Astrocyte (in vitro differentiated cells and primary cell): ENCODE measurements at regions not wholly inside any gene's neighbourhood (a gene's known extent, or its start where the extent isn't known, plus 50 kb on each side); places are given as distances from the start of the nearest gene placed in this dataset.
"Not testable (repeated sequence)": the region's sequence is repeated elsewhere in the genome, so short reads cannot be mapped to it uniquely, and the experiment has no call there.

ENCODE experiments used
- CTCF ChIP-seq: IDR thresholded peaks from 2 replicates; pipeline ENCODE4 v1.5.1; 2011; ENCODE audit warnings: low read depth, mild to moderate bottlenecking, inconsistent platforms, low read length, moderate library complexity; ENCODE audit not compliant: insufficient read depth
- EZH2 ChIP-seq: IDR thresholded peaks from 2 replicates; pipeline ENCODE4 v1.6.1; 2012; ENCODE audit warnings: mild to moderate bottlenecking, low read length, inconsistent platforms; ENCODE audit not compliant: insufficient read depth

GRCh38 chr12:31174293-31174692 is 100.6 kb downstream of the DDX11 start:
- TF ChIP-seq CTCF, EZH2: not testable (repeated sequence)
